ENCODE measurements at regions not wholly inside any gene's neighbourhood (a gene's known extent, or its start where the extent isn't known, plus 50 kb on each side); places are given as distances from the start of the nearest gene placed in this dataset.

- no peak for DNase-seq (ENCODE audit: low read depth, low spot score)
- TF ChIP-seq ZNF274 (IDR thresholded peaks at IDR 0.05; ENCODE audit: low read depth, low read length) (no peak), SUZ12 (IDR thresholded peaks at IDR 0.05; ENCODE audit: extremely low read depth, insufficient read depth, insufficient read length) (no peak), YY1 (IDR thresholded peaks at IDR 0.05; ENCODE audit: insufficient read depth, insufficient read length) (no peak)
- Histone ChIP-seq H3K9ac (ENCODE audit: insufficient read length, low read depth) (no peak overlapping the region), H3K4me3 (ENCODE audit: insufficient read length, low read depth) (no peak overlapping the region), H3K27me3 (ENCODE audit: insufficient read depth, insufficient read length) (no peaks in the 10 kb centered on the region), H3K4me1 (ENCODE audit: insufficient read depth, insufficient read length) (no peaks in the 10 kb centered on the region), H3K36me3 (ENCODE audit: insufficient read depth, insufficient read length, low read length) (no peaks in the 10 kb centered on the region), H3K9me3 (ENCODE audit: insufficient read depth, low read length) (no peaks in the 10 kb centered on the region)
Observed at GRCh38 chr9:28801144-28801799, 1228.0 kb upstream of the C9orf72 start.

GRCh38 chr9:28805197-28805596 lies 1231.9 kb upstream of the C9orf72 start:
- TF ChIP-seq ZNF274 (IDR thresholded peaks at IDR 0.05; ENCODE audit: low read depth, low read length) = no peak
- TF ChIP-seq SUZ12 (IDR thresholded peaks at IDR 0.05; ENCODE audit: extremely low read depth, insufficient read depth, insufficient read length) = no peak
- Histone ChIP-seq H3K27me3 (ENCODE audit: insufficient read depth, insufficient read length) (no peaks in the 10 kb centered on the region), H3K9me3 (ENCODE audit: insufficient read depth, low read length) (no peaks in the 10 kb centered on the region), H3K36me3 (ENCODE audit: insufficient read depth, insufficient read length, low read length) (no peaks in the 10 kb centered on the region), H3K4me1 (ENCODE audit: insufficient read depth, insufficient read length) (no peaks in the 10 kb centered on the region), H3K4me3 (ENCODE audit: insufficient read length, low read depth) (no peak overlapping the region), H3K9ac (ENCODE audit: insufficient read length, low read depth) (no peak overlapping the region)
- DNase-seq (ENCODE audit: low read depth, low spot score) = no peak

GRCh38 chr9:28808042-28808441 lies 1234.8 kb upstream of the C9orf72 start:
- DNase-seq (ENCODE audit: low read depth, low spot score) = no peak
- Histone ChIP-seq H3K36me3 (ENCODE audit: insufficient read depth, insufficient read length, low read length) (no peaks in the 10 kb centered on the region), H3K27me3 (ENCODE audit: insufficient read depth, insufficient read length) (no peaks in the 10 kb centered on the region), H3K4me1 (ENCODE audit: insufficient read depth, insufficient read length) (no peaks in the 10 kb centered on the region), H3K9ac (ENCODE audit: insufficient read length, low read depth) (no peak overlapping the region), H3K4me3 (ENCODE audit: insufficient read length, low read depth) (no peak overlapping the region), H3K9me3 (ENCODE audit: insufficient read depth, low read length) (no peaks in the 10 kb centered on the region)
- TF ChIP-seq ZNF274 (IDR thresholded peaks at IDR 0.05; ENCODE audit: low read depth, low read length) = no peak
- TF ChIP-seq SUZ12 (IDR thresholded peaks at IDR 0.05; ENCODE audit: extremely low read depth, insufficient read depth, insufficient read length) = no peak
- no peak for TF ChIP-seq YY1 (IDR thresholded peaks at IDR 0.05; ENCODE audit: insufficient read depth, insufficient read length)

- no peak overlapping the region for H3K4me3 ChIP-seq (ENCODE audit: insufficient read length, low read depth)
- H3K9ac ChIP-seq (ENCODE audit: insufficient read length, low read depth) = no peak overlapping the region
- H3K9me3 ChIP-seq (ENCODE audit: insufficient read depth, low read length) = no peaks in the 10 kb centered on the region
- H3K36me3 ChIP-seq (ENCODE audit: insufficient read depth, insufficient read length, low read length) = no peaks in the 10 kb centered on the region
- H3K27me3 ChIP-seq (ENCODE audit: insufficient read depth, insufficient read length) = no peaks in the 10 kb centered on the region
- TF ChIP-seq SUZ12 (IDR thresholded peaks at IDR 0.05; ENCODE audit: extremely low read depth, insufficient read depth, insufficient read length) (no peak), ZNF274 (IDR thresholded peaks at IDR 0.05; ENCODE audit: low read depth, low read length) (no peak), YY1 (IDR thresholded peaks at IDR 0.05; ENCODE audit: insufficient read depth, insufficient read length) (no peak)
- DNase-seq (ENCODE audit: low read depth, low spot score) = no peak
- no peaks in the 10 kb centered on the region for H3K4me1 ChIP-seq (ENCODE audit: insufficient read depth, insufficient read length)
Observed at GRCh38 chr9:28810388-28811075, 1237.3 kb upstream of the C9orf72 start.

- Histone ChIP-seq H3K4me1 (ENCODE audit: insufficient read depth, insufficient read length) (no peaks in the 10 kb centered on the region), H3K36me3 (ENCODE audit: insufficient read depth, insufficient read length, low read length) (no peaks in the 10 kb centered on the region), H3K9me3 (ENCODE audit: insufficient read depth, low read length) (no peaks in the 10 kb centered on the region), H3K4me3 (ENCODE audit: insufficient read length, low read depth) (no peak overlapping the region), H3K27me3 (ENCODE audit: insufficient read depth, insufficient read length) (no peaks in the 10 kb centered on the region), H3K9ac (ENCODE audit: insufficient read length, low read depth) (no peak overlapping the region)
- peak; percentile 30 for DNase-seq (ENCODE audit: low read depth, low spot score)
- TF ChIP-seq SUZ12 (IDR thresholded peaks at IDR 0.05; ENCODE audit: extremely low read depth, insufficient read depth, insufficient read length) = no peak
- TF ChIP-seq ZNF274 (IDR thresholded peaks at IDR 0.05; ENCODE audit: low read depth, low read length) = no peak
- TF ChIP-seq YY1 (IDR thresholded peaks at IDR 0.05; ENCODE audit: insufficient read depth, insufficient read length) = no peak
Observed at GRCh38 chr9:28820741-28821140, 1247.5 kb upstream of the C9orf72 start.

GRCh38 chr9:28821240-28821639 lies 1248.0 kb upstream of the C9orf72 start:
- no peak for DNase-seq (ENCODE audit: low read depth, low spot score)
- no peaks in the 10 kb centered on the region for H3K9me3 ChIP-seq (ENCODE audit: insufficient read depth, low read length)
- no peaks in the 10 kb centered on the region for H3K36me3 ChIP-seq (ENCODE audit: insufficient read depth, insufficient read length, low read length)
- no peak for TF ChIP-seq YY1 (IDR thresholded peaks at IDR 0.05; ENCODE audit: insufficient read depth, insufficient read length)
- no peak for TF ChIP-seq ZNF274 (IDR thresholded peaks at IDR 0.05; ENCODE audit: low read depth, low read length)
- no peak for TF ChIP-seq SUZ12 (IDR thresholded peaks at IDR 0.05; ENCODE audit: extremely low read depth, insufficient read depth, insufficient read length)
- H3K9ac ChIP-seq (ENCODE audit: insufficient read length, low read depth) = no peak overlapping the region
- no peaks in the 10 kb centered on the region for H3K27me3 ChIP-seq (ENCODE audit: insufficient read depth, insufficient read length)
- no peak overlapping the region for H3K4me3 ChIP-seq (ENCODE audit: insufficient read length, low read depth)
- H3K4me1 ChIP-seq (ENCODE audit: insufficient read depth, insufficient read length) = no peaks in the 10 kb centered on the region

GRCh38 chr9:28824432-28824963 lies 1251.2 kb upstream of the C9orf72 start:
- Histone ChIP-seq H3K27me3 (ENCODE audit: insufficient read depth, insufficient read length) (no peaks in the 10 kb centered on the region), H3K36me3 (ENCODE audit: insufficient read depth, insufficient read length, low read length) (no peaks in the 10 kb centered on the region), H3K4me1 (ENCODE audit: insufficient read depth, insufficient read length) (no peaks in the 10 kb centered on the region), H3K9me3 (ENCODE audit: insufficient read depth, low read length) (no peaks in the 10 kb centered on the region), H3K4me3 (ENCODE audit: insufficient read length, low read depth) (no peak overlapping the region), H3K9ac (ENCODE audit: insufficient read length, low read depth) (no peak overlapping the region)
- TF ChIP-seq SUZ12 (IDR thresholded peaks at IDR 0.05; ENCODE audit: extremely low read depth, insufficient read depth, insufficient read length) (no peak), ZNF274 (IDR thresholded peaks at IDR 0.05; ENCODE audit: low read depth, low read length) (no peak), YY1 (IDR thresholded peaks at IDR 0.05; ENCODE audit: insufficient read depth, insufficient read length) (no peak)
- DNase-seq (ENCODE audit: low read depth, low spot score) = no peak

All from NT2/D1 (cell line).